Liver (tissue), 8 donors: ENCODE measurements at regions not wholly inside any gene's neighbourhood (a gene's known extent, or its start where the extent isn't known, plus 50 kb on each side); places are given as distances from the start of the nearest gene placed in this dataset.
"Not testable (repeated sequence)": the region's sequence is repeated elsewhere in the genome, so short reads cannot be mapped to it uniquely, and the experiment has no call there.

Source experiments
- DNase-seq: peaks from one replicate; pipeline ENCODE4 v3.0.0-alpha.2; 2017; ENCODE audit warnings: low spot score
- H3K27ac ChIP-seq, 2 donors: one replicate each; pipeline ENCODE4 v1.7.0; 2013; ENCODE audit warnings: inconsistent platforms in 2 of 2, low read length in 2 of 2, control low read depth in 1 of 2, low read depth in 1 of 2, mild to moderate bottlenecking in 1 of 2
- H3K27me3 ChIP-seq, 4 donors: one replicate each; pipeline versions ENCODE4 v1.6.1 to v1.7.0; 2013; ENCODE audit warnings: low read length in 3 of 4, inconsistent platforms in 1 of 4, mild to moderate bottlenecking in 1 of 4, moderate library complexity in 1 of 4; ENCODE audit not compliant: control insufficient read depth in 4 of 4, insufficient read depth in 4 of 4
- H3K36me3 ChIP-seq, 4 donors: one replicate each; pipeline versions ENCODE4 v1.6.1 to v1.7.0; 2013; ENCODE audit warnings: low read length in 3 of 4, mild to moderate bottlenecking in 3 of 4, low read depth in 1 of 4, moderate library complexity in 1 of 4; ENCODE audit not compliant: control insufficient read depth in 4 of 4, insufficient read depth in 3 of 4
- H3K4me1 ChIP-seq, 4 donors: one replicate each; pipeline versions ENCODE4 v1.6.1 to v1.7.0; 2013; ENCODE audit warnings: low read length in 3 of 4, mild to moderate bottlenecking in 3 of 4, moderate library complexity in 1 of 4; ENCODE audit not compliant: control insufficient read depth in 4 of 4, insufficient read depth in 4 of 4
- H3K4me3 ChIP-seq, 3 donors: one replicate each; pipeline versions ENCODE4 v1.6.1 to v1.7.0; 2013; ENCODE audit warnings: low read length in 3 of 3, control low read depth in 1 of 3, low read depth in 1 of 3, mild to moderate bottlenecking in 1 of 3
- H3K9ac ChIP-seq, 2 donors: one replicate each; pipeline ENCODE4 v1.7.0; 2013; ENCODE audit warnings: low read length in 2 of 2, mild to moderate bottlenecking in 2 of 2, moderate library complexity in 2 of 2, control low read depth in 1 of 2, low read depth in 1 of 2
- H3K9me3 ChIP-seq, 4 donors: one replicate each; pipeline versions ENCODE4 v1.6.1 to v1.7.0; 2013; ENCODE audit warnings: low read length in 3 of 4; ENCODE audit not compliant: control insufficient read depth in 4 of 4
- ATF3 ChIP-seq: IDR thresholded peaks from 2 replicates; pipeline ENCODE4 v1.6.1; 2016; ENCODE audit warnings: antibody characterized with exemption
- CTCF ChIP-seq: fragments of 150-350 bp; IDR thresholded peaks from 2 replicates; pipeline ENCODE4 v1.5.1; 2017; ENCODE audit warnings: improper control_type of control experiment, low read depth, low read length; ENCODE audit not compliant: missing input control
- EGR1 ChIP-seq, 2 donors: IDR thresholded peaks; 2 replicates each; pipeline ENCODE4 v1.6.1; 2016 to 2018; ENCODE audit warnings: antibody characterized with exemption in 2 of 2, low read depth in 2 of 2
- FOXA1 ChIP-seq: IDR thresholded peaks from 2 replicates; pipeline ENCODE4 v1.6.1; 2016; ENCODE audit warnings: antibody characterized with exemption
- FOXA2 ChIP-seq: IDR thresholded peaks from 2 replicates; pipeline ENCODE4 v1.6.1; 2016; ENCODE audit warnings: antibody characterized with exemption
- GABPA ChIP-seq, 2 donors: IDR thresholded peaks in 1 of 2; conservative IDR thresholded peaks in 1 of 2; 2 replicates each; pipeline ENCODE4 v1.6.1; 2016; ENCODE audit warnings: antibody characterized with exemption in 2 of 2, mild to moderate bottlenecking in 1 of 2, moderate library complexity in 1 of 2
- HNF4A ChIP-seq, 2 donors: conservative IDR thresholded peaks; 2 replicates each; pipeline ENCODE4 v1.6.1; 2016; ENCODE audit warnings: antibody characterized with exemption in 2 of 2, mild to moderate bottlenecking in 2 of 2
- HNF4G ChIP-seq: IDR thresholded peaks from 2 replicates; pipeline ENCODE4 v1.6.1; 2016; ENCODE audit warnings: antibody characterized with exemption
- JUND ChIP-seq, 2 donors: IDR thresholded peaks; 2 replicates each; pipeline ENCODE4 v1.6.1; 2016; ENCODE audit warnings: antibody characterized with exemption in 2 of 2
- MAX ChIP-seq: IDR thresholded peaks from 2 replicates; pipeline ENCODE4 v1.6.1; 2016; ENCODE audit warnings: antibody characterized with exemption
- NR2F2 ChIP-seq: IDR thresholded peaks from 2 replicates; pipeline ENCODE4 v1.6.1; 2016; ENCODE audit warnings: antibody characterized with exemption
- RAD21 ChIP-seq, 2 donors: IDR thresholded peaks; 2 replicates each; pipeline ENCODE4 v1.6.1; 2016; ENCODE audit warnings: antibody characterized with exemption in 2 of 2, mild to moderate bottlenecking in 2 of 2
- RXRA ChIP-seq, 2 donors: IDR thresholded peaks; 2 replicates each; pipeline ENCODE4 v1.6.1; 2017 to 2018; ENCODE audit warnings: antibody characterized with exemption in 2 of 2, mild to moderate bottlenecking in 1 of 2
- SP1 ChIP-seq: IDR thresholded peaks from 2 replicates; pipeline ENCODE4 v1.6.1; 2018; ENCODE audit warnings: antibody characterized with exemption, mild to moderate bottlenecking
- TAF1 ChIP-seq: conservative IDR thresholded peaks from 2 replicates; pipeline ENCODE4 v1.6.1; 2016; ENCODE audit warnings: antibody characterized with exemption, mild to moderate bottlenecking
- YY1 ChIP-seq: IDR thresholded peaks from 2 replicates; pipeline ENCODE4 v1.6.1; 2016; ENCODE audit warnings: antibody characterized with exemption, mild to moderate bottlenecking
- ZBTB33 ChIP-seq: IDR thresholded peaks from 2 replicates; pipeline ENCODE4 v1.6.1; 2016; ENCODE audit warnings: antibody characterized with exemption
- WGBS: extraction: QIAGEN DNeasy Blood & Tissue Kit; methylation state at CpG from one replicate; pipeline ENCODE4 v1.1.7; 2013; 5-methylcytosine and 5-hydroxymethylcytosine counted together
- donor health status: healthy.
- donor health status: healthy.
- donor health status: healthy.
- donor health status: healthy.
- donor health status: healthy.

GRCh38 chrX:137118136-137118535 lies 84.3 kb upstream of the GPR101 start:
- Histone ChIP-seq H3K9ac (no peak overlapping the region), H3K36me3 (no peaks in the 10 kb centered on the region), H3K4me3 (no peak overlapping the region), H3K4me1 (no peaks in the 10 kb centered on the region), H3K9me3 (no peaks in the 10 kb centered on the region), H3K27me3 (no peaks in the 10 kb centered on the region), H3K27ac (no peak overlapping the region)
- TF ChIP-seq MAX (no peak), TAF1 (no peak), EGR1 (IDR thresholded peaks at IDR 0.05; ENCODE audit: low read depth in 2 of 2) (no peak), YY1 (no peak), CTCF (no peak), HNF4A (conservative IDR thresholded peaks at IDR 0.05) (no peak)
- 56% methylated on average over 2 of the region's 2 CpGs for WGBS
- no peak for DNase-seq

DNA sequence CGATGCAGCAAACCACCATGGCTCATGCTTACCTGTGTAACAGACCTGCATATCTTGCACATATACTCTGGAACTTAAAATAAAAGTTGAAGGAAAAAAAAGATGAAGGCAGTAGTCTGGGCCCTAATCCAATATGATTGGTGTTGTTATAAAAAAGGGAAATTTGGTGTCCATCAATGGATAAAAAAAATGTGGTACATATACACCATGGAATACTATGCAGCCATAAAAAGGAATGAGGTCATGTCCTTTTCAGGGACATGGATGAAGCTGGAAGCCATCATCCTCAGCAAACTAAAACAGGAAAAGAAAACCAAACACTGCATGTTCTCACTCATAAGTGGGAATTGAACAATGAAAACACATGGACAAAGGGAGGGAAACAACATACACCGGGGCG lies 74.1 kb upstream of the GPR101 start:
- not testable (repeated sequence) for H3K4me1 ChIP-seq, H3K27me3 ChIP-seq, DNase-seq, H3K4me3 ChIP-seq, H3K9me3 ChIP-seq, H3K9ac ChIP-seq, H3K27ac ChIP-seq, H3K36me3 ChIP-seq
- 94% methylated on average over 3 of the region's 3 CpGs for WGBS

DNA sequence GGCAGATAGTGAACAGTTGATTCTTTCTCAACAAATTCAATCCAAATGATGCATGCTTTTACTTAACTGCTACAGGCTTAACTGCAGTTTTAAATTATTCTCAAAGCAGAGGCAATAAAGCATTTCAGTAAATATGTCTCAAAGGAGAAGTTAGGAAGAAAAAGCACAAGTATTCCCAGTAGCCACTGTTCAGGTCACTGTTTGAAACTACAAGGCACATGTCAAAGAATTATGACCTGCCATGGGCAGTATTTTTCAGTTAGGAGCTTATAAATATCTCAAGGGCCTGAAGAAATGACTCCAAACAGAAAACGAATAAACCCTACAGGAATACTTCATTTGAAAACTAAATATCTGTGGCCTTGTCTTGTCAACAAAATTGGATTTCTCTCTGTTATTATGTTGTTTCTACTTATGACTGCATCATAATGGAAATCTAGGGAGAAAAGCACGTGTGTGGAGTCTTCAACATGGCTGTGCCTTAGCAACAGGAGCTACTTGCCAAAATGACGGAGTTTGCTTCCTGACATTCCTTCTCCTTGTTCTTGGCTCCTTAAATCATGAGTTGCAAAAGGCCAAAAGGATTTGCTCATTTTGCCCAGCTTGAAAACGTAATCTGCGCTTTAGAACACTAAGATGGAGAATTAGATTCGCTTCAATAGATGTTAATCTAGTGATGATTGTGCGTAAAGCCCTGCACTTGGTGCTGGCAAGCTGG lies 67.6 kb upstream of the GPR101 start:
- Histone ChIP-seq H3K27ac (no peak overlapping the region), H3K9ac (no peak overlapping the region), H3K9me3 (no peaks in the 10 kb centered on the region), H3K4me3 (no peak overlapping the region), H3K36me3 (no peaks in the 10 kb centered on the region), H3K4me1 (no peaks in the 10 kb centered on the region), H3K27me3 (no peaks in the 10 kb centered on the region)
- WGBS, result 83% methylated on average over 7 of the region's 7 CpGs
- TF ChIP-seq SP1 (no peak), ZBTB33 (no peak), JUND (IDR thresholded peaks at IDR 0.05) (no peak), HNF4G (no peak), RAD21 (IDR thresholded peaks at IDR 0.05) (no peak), RXRA (IDR thresholded peaks at IDR 0.05) (no peak), FOXA2 (no peak), NR2F2 (no peak), MAX (no peak), ATF3 (no peak), FOXA1 (no peak), GABPA (IDR thresholded peaks at IDR 0.05 in 1 of 2, conservative IDR thresholded peaks at IDR 0.05 in 1 of 2) (no peak), YY1 (no peak), TAF1 (no peak), CTCF (no peak)
- DNase-seq, result no peak
